GM18870 (cell line): ENCODE measurements at regions not wholly inside any gene's neighbourhood (a gene's known extent, or its start where the extent isn't known, plus 50 kb on each side); places are given as distances from the start of the nearest gene placed in this dataset.

Experiments
- ATAC-seq: cut with Tn5 transposase; IDR thresholded peaks from one replicate; pipeline ENCODE4 v1.9.1; 2021; ENCODE audit warnings: moderate library complexity; ENCODE audit not compliant: unreplicated experiment

DNA sequence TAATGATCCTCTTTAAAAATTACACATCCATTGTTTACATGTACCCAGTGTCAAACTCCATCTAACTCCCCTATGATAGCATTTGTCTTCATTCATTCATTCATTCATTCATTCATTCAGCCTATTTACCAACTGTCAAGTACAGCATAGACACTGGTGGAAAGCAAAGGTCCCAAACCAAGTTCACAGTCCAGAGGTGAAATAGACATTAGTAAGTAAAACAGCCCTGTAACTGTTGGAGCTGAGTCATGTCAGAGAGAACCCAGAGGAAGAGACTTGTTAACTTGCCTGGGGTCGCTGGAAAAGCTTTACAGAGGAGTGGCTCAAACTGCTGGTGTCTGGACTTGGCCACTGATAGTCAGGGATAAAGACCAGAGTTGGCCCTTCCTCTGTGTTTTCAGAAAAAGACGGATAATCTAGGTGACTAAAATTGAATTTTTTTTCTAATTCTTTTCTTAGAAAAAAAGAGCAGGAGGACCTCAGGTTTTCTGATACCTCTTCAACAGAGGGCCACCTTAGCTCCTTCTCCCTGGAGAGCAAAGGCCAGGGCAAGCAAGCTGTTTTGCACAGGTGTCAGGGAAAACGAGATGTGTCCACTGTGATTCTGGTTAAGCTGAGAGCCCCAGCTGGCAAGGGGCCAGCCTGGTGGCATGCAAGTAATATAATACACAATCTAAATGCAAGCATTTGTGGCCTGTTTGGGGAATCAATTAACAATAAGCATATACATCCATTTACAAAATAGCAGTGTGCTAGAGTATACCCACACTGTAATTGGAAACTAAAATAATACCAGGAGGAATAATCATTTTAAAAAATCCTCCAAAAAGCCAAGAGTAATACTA, 96.7 kb upstream of the SLC14A2 start:
- no peak for ATAC-seq

DNA sequence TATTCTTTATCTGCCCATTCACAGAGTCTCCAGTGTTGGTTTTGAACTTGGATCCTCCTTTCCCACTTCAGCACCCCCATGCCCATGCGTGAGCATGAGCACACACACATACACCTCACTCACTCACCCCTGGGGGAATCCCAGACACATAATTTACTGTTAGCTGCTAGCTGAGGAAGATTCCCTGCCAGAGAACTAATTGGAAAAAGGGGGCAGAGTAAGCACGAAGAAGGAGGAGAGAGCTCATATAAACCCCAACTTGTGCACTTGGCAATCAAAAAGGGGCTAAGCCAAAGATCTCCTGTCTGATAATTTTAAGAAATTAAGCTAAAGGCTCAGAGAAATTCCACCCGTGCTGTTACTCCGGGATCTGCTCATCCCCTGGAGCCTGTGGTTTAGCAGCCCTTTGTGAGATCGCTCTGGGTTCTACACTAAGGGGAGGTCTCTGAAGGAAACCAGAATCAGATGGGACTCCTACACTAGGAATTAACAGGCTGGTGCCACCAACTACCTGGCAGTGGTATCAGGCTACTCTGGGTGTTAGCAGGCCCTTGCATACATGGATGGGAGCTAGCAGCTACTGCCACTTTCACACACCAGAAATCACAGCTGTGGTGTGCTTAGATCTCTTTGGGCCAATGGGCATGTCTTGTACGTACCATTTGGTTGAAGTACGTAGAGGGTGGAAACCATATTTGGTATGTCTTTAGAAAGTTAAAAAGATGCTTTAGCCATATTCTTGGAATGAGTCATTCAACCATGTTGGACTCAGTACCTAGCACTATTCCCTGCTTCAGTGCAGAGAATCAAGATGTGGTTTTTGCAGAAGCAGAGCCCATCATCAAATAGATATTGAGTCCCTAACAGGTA, 95.6 kb upstream of the SLC14A2 start:
- no peak for ATAC-seq

DNA sequence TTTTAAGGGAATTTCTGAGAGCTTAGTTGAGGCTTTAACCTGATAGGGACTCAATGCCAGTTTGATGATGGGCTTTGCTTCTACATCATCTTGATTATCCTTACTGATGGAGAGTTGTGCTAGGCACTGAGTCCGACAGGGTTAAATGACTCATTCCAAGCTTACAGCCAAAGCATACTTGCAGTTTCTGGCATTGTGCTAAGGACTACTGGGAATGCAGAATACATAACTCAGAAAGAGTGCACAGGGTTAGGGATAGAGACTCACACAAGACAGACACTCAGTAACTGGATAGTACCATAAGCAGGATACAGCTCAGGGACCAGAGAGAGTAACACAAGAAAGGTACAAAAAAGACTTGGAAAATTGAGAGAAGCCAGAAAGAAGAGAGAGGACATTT, 94.1 kb upstream of the SLC14A2 start:
- no peak for ATAC-seq

DNA sequence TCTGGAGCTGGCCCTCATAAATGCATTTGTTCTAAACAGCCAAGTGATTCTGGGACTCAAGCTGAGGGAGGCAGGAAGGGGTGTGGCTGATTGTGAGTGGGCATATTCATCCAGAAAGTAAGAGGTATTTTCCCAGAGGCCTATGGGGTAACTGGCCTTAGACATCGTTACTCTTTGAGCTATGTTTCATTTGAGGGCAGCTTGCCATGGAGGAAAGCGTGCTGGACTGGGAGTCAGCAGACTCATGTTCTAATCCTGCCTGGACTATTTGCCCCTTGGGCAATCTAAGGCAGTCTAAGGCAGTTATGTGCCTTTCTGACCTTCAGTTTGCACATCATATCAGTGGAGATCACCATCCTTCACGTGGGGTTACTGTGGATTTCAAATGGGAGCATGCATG, 93.5 kb upstream of the SLC14A2 start:
- ATAC-seq, result no peak

DNA sequence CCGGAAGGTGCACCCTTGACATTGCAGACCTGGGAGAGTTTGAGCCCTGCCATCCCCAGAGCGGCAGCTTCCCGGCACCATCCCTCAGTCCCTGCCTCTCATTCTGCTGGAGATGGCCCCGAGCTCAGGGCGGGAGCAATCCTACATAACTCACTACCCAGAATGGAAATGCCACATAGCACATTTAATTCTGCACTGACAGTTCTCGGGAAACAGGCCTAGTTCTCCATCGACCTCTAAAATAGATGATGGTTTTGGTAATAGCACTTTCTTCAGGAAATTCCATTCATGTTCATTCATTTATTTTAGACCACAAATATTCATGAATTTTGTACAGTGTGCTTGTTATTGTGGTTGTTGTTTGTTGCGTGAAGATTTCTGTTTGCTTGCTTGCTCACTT, 92.9 kb upstream of the SLC14A2 start:
- ATAC-seq, result no peak

DNA sequence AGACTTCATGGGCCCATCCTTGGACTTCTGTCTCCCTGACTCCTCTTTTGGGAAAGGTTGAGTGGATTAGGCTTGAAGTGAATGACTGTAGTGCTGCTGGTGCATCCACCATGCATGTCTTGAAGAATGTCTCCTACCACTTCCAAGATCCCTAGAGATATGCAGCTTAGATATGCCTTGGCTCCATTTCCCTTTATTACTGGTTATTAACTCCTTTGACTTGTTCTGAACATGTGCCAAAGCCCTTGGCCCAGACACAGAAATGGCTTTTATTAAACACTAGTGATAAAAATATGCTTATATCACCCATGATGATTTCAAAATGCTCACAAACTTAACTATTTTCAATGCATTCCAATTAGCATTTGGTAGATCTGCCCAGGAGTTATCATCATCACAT, 90.0 kb upstream of the SLC14A2 start:
- no peak for ATAC-seq

DNA sequence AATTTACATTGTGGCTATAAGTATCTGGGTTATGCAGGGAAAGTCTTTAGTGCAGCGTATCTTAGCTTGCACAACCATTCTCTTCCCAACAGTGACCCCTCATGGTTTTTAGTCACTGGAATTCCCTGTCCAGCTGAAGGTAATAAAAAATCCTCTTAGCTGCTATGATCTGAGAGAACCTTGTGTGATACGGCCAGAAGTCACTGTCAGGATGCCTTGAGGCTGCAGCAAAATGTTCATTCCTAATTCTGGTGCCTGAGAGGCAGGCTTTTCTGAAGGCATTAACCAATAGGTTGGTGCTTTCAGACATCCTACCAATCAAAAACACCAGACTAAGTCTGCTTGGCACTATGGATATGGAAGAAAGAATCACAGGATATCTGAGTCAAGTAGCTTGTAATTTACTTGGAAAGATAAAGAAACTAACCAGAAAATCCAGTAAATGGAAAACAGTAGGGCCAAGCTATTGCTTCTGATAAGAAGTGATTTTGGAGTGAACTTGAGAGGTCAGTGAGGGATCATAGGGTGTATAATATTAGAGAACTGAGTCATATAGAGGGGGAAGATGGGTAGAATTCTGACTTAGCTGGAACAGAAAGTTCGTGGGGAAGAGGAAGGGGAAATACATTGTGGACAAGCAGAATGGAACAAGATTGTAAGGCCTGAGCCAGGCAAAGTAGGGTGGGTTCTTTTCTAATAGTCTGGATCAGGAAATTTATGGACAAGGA, 89.0 kb upstream of the SLC14A2 start:
- ATAC-seq, result no peak

DNA sequence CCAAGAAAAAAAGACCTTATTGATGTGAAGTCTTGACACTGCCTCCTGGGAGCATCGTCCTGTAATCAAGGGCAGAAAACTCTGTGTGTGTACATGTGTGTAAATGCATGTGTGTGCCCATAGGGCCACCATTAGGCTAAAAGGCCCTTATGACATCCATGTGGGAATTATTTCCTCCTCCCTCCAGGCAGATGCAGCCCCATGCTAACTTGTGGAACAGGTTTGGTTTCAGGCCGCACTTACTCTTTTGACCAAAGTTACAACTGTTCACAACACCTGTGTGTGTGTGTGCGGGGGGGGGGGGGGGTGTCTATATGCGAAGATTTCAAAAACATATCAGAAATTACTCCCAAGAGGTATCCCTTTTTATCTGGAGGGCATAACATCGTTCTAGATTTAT, 87.4 kb upstream of the SLC14A2 start:
- no peak for ATAC-seq

DNA sequence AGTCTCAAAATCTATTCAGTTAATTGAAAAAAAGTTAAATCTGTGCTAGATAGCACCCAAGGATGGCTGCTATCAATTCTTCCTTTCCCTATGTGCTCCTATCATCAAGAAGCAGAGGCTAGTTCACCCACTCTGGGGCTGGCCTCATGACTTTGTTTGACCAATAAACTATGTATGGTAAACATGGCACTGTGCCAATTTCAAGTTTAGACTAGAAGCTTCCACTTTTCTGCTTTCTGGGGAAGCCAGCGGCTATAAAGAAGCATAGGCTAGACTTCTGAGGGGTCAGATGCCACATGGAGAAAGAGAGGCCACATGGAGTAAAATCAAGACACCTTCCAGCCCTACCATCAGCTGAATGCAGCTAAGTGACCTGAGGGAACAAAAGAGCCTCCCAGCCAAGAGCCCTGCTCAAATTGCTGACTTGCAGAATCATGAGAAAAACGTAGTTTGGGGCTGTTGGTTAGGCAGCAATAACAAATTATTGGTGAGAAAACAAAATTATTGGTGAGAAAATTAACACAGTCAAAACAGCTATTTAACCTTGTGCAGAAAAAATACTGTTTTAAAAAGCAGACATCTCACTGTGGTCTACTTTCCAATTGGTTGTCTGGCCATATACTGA, 86.5 kb upstream of the SLC14A2 start:
- no peak for ATAC-seq

DNA sequence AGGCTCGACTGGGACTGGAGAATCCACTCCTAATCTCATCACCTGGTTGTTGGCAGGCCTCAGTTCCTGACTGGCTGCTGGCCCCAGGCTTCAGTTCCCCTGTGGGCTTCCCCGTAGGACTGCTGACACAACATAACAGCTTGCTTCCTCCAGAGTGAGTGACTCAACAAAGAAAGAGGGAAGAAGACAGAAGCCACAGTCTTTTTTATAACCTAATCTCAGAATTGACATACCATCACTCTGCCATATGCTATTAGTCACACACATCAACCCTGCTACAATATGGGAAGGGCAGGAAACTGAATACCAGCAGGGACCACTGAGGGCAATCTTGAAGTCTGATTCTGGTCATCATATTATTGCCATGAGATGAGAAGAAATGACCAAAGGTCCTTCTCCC, 76.8 kb upstream of the SLC14A2 start:
- no peak for ATAC-seq

DNA sequence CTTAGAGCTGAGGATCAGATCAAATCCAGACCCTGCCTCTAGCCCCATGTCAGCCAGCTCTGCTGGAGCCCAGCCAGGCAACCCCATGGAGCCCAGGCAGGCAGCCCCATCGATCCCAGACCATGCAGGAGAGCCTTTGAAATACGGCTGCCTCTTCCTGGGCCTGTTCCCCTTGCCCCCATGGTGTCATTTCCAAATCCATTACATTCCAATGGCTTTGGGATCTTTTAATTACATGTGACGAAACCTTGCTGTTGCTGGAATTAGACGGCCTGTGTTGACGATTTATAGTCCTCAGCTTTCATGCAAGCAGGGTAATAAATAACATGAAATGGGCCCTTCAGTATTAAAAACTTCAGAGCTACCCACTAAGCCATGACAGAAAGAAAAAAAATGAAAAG, 75.8 kb upstream of the SLC14A2 start:
- ATAC-seq, result no peak

DNA sequence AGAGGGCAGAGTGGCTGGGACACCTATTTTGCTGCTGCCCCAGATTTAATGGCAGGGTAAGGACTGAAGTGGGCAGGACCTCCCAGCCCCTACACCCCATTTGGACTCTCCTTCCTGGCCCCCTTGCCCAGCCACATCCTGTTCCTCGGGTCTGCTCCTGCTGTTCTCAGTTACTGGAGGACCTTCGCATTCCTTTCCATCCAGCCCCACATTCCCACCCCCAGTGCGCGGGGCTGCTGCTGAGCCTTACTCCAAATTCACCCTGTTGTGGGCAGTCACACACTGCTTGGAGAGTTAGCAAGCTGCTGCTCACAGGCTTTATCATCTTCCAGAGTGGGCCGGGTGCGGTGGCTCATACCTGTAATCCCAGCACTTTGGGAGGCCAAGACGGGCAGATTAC, 75.2 kb upstream of the SLC14A2 start:
- no peak for ATAC-seq

DNA sequence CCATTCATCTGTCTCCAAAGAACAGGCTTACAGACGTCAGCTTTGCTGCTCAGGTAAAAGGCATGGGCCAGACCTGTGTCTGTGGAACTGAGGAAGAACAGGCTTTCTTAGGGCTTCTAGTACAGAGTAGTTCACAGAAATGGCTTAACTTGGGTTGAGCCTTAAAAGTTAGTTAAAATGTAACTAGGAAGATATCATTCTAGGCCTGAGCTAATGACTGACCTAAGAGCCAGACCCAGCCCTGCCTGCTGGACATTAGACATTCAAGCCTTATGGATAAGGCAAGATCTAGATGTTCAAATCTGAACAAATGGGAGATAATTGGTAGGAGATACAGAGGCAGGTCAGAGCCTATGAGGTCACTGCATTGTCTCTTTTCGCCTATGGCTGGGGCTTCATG, 73.9 kb upstream of the SLC14A2 start:
- ATAC-seq, result no peak

DNA sequence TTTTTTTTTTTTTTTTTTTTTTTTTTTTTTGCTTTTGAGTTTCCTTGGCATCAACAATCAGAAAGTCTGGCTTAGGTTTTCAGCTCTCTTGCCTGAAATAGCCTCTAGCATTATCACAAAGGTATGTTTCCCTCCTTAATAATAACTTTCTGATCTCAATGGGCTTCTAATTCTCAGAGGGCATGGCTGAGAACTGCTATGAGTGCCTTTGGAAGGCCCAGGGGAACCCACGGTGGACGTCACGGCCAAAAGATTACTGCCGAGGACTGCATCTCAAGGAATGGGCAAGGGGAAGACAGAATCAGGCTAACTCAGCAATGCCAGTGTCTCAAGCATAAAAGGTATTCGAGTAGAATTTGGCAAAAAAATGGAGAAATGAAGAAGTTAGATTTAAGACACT, 73.2 kb upstream of the SLC14A2 start:
- no peak for ATAC-seq

DNA sequence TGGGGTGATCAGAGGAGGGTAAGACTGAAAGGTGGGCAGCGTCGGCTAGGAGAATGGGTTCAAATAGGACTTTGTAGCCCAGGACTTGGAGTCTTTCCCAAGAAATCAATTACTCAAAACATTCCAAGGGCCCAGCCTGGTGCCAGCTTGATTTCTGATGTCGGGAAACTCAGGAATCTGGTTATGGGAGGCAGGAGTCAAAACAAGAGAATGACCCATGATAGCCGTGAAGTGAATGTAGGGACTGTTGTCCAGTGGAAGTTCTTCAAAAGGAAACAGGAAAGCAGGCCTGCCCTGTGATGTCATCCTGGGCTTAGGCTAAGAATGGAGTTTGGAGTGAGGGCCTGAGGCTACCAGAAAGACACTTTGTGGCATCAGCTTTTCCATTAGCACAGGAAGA, 67.4 kb upstream of the SLC14A2 start:
- ATAC-seq, result no peak

DNA sequence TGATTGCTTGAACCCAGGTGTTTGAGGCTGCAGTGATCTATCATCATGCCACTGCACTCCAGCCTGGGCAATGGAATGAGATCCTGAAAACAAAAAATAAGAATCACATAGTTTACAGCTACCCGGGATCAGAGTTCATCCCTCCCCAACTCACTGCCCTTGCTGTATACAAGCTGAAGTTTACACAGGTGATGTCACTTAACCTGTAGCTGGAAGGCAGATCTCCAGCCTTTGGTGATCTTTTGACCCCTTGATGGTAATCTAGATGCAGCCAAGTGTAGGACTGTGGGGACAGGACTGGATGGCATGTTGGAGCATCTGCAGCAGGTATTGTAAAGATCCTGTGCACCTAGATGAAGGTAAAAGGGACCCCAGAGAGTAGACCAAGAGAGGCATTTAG, 66.7 kb upstream of the SLC14A2 start:
- ATAC-seq, result no peak

DNA sequence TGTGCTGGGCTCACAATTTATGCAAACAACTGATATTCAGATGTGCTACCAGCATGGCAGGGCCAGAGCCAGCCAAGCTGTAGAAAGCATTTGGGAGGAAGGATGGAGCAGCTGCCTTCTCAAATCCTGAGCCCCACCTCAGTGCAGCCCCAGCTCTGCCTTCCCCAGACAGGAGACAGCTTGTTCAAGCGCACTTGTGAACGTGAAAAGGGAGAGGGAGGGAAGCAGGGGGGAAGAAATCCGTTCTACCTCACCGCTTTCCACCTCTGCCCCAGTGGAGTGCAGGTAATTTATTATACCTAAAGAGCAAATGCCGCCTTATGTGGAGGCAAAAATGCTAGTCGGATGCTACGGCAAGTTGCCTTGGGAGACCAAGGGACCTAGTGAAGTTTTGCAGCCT, 66.0 kb upstream of the SLC14A2 start:
- ATAC-seq, result no peak

DNA sequence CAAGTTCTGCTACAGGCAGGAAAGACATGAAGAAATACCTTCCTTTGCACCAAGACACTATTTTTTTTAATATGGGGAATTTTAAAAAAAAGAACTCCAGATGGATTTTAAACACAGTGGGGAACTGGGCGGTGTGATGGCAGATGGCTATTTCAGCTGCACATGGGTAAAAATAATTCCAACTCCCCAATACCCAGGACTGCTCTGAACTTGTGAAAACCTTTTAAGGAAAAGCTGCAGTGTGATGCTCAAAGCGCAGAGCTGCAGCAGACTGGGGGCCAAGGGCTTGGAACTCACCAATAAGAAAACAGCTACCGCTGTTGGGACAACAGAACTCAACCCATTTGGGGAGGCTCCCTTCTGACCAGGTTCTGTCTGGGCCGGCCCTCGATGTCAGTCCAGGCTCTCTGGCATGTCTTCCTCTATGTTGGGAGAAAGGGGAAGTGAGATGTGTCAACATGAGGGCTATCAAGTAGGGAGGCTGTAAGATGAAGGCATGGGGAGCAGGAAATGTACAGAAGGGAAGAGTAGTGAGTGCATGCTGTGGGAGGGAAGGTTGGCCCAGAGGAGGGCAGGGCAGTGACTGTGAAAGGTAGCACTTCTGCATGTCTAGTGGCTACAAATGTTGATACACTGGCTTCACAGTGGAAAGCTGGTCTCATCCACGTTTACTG, 64.0 kb upstream of the SLC14A2 start:
- no peak for ATAC-seq

DNA sequence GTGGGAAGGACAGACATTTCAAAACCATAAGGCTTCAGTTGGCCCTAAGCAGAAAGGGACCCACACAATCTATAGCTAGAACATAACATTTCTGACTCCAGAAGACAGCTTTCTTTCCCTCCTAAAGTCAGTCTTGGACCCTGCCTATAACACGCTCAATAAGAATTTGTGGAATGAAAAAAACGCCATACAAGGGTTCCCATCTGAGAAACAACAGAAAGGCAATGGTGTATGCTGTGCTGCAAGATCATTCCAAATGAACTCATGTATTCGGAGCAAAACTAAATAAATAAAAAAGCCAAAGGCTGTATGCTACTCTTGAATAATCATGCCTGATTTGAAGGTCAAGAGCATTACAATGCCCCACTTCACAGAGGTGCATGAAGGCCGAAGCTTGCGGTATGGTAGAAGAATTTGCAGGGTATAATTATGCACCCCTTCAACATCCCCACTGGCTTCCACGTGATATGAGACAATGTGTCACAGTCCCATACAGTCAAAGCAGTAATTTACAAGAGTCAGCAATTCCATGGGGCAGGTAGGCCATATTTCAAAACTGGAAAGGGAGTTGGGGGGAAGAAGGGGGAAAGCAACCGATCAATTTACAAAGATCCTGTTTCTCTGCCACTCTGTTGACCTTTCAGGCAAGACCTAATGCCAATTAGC, 61.4 kb upstream of the SLC14A2 start:
- no peak for ATAC-seq

DNA sequence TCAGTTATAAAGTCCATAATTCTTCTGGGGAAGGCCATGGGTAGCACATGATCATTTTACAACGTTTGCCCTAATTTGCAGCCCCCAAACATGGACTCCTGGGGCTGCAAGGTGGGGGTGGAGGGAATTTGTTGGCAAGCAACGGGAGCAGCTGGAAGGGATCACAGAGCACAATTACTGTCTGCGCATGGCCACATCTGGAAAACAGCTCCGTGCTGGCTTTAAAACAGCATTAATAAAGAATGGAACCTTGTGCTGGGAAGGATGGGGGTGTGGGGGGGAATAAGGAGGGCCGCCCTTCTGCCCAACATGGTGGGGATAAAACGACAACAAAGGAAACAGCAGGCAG, 60.9 kb upstream of the SLC14A2 start:
- ATAC-seq, result no peak
